ENCODE measurements at regions not wholly inside any gene's neighbourhood (a gene's known extent, or its start where the extent isn't known, plus 50 kb on each side); places are given as distances from the start of the nearest gene placed in this dataset.

- Histone ChIP-seq H3K4me3 (ENCODE audit: low read depth in 1 of 2, low read length in 2 of 2) (no peak overlapping the region), H3K27ac (ENCODE audit: low read depth, low read length) (peak overlapping the region; percentile 56), H3K9ac (ENCODE audit: low read length) (no peak overlapping the region)
Observed at GRCh38 chr2:66872986-66873754, 438.2 kb downstream of the MEIS1 start.

DNA sequence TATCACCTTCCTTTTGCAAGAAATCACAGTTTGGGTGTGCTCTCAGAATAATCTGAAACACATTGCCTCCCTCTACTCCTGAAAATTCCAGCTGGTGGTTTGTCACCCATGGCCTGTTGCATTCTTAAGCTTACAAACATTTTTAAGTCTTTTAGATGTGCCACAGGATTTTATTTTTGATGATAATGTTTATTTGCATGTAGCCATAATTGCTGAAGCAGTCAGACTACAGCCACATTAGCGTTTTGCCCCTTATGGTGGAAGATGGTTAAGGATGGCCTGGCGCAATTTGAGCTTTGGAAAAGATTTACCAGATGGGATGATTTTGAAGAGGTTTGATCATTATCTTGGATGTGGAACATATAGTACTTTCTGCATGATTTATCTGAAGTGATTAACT is 439.5 kb downstream of the MEIS1 start:
- Histone ChIP-seq H3K27me3 (ENCODE audit: control insufficient read depth in 1 of 2, insufficient read depth in 2 of 2, low read length in 2 of 2) (no peaks in the 10 kb centered on the region), H3K4me1 (ENCODE audit: insufficient read depth, low read length) (peaks cover 44% of the 10 kb centered on the region), H3K36me3 (ENCODE audit: insufficient read depth, low read length) (no peaks in the 10 kb centered on the region)

More at GRCh38 chr2:66872986-66873754, 438.2 kb downstream of the MEIS1 start:
- H3K9me3 ChIP-seq (ENCODE audit: low read length), result no peaks in the 10 kb centered on the region
- H3K36me3 ChIP-seq (ENCODE audit: insufficient read depth, low read length), result no peaks in the 10 kb centered on the region
- H3K27me3 ChIP-seq (ENCODE audit: control insufficient read depth in 1 of 2, insufficient read depth in 2 of 2, low read length in 2 of 2), result no peaks in the 10 kb centered on the region
- H3K4me1 ChIP-seq (ENCODE audit: insufficient read depth, low read length), result peaks cover 44% of the 10 kb centered on the region

GRCh38 chr2:66875941-66876462 is 441.1 kb downstream of the MEIS1 start:
- Histone ChIP-seq H3K4me3 (ENCODE audit: low read depth in 1 of 2, low read length in 2 of 2) (no peak overlapping the region), H3K36me3 (ENCODE audit: insufficient read depth, low read length) (no peaks in the 10 kb centered on the region), H3K27me3 (ENCODE audit: control insufficient read depth in 1 of 2, insufficient read depth in 2 of 2, low read length in 2 of 2) (no peaks in the 10 kb centered on the region), H3K9me3 (ENCODE audit: low read length) (no peaks in the 10 kb centered on the region), H3K4me1 (ENCODE audit: insufficient read depth, low read length) (peaks cover 38% of the 10 kb centered on the region), H3K27ac (ENCODE audit: low read depth, low read length) (no peak overlapping the region), H3K9ac (ENCODE audit: low read length) (no peak overlapping the region)

More for the DNA sequence above, 439.5 kb downstream of the MEIS1 start:
- H3K9me3 ChIP-seq (ENCODE audit: low read length), result no peaks in the 10 kb centered on the region
- H3K4me3 ChIP-seq (ENCODE audit: low read depth in 1 of 2, low read length in 2 of 2), result no peak overlapping the region
- H3K9ac ChIP-seq (ENCODE audit: low read length), result no peak overlapping the region
- peak overlapping the region; percentile 61 for H3K27ac ChIP-seq (ENCODE audit: low read depth, low read length)

DNA sequence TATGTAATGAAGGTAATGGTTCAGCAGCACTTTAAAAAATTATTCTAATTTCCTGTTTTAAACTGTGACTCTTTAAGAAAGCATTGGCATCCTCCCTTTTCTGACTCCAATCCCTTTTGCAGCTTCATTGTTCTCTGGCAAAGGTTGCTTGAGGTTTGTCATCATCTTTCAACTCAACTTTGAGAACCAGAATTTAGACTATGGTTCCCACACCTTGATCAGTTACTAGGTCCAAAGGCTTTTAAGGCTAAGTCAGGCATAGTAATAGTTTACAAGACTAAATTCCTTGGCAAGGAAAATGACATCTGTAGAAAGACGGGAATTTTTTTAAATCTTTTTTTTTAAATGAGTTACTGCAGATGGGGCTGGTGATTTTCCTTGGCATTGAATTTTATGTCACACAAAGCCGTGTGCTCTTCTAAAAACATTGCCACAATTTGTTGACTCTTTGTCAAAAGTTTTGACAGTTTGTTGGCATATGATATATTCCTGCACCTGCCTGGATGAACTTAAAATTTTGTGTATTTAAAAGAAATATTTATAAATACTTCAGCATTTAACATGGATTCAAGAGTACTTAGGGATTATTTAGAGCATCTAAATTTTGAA is 451.0 kb downstream of the MEIS1 start:
- peak overlapping the region; percentile 64 for H3K27ac ChIP-seq (ENCODE audit: low read depth, low read length)
- no peaks in the 10 kb centered on the region for H3K36me3 ChIP-seq (ENCODE audit: insufficient read depth, low read length)
- H3K4me1 ChIP-seq (ENCODE audit: insufficient read depth, low read length), result peaks cover 47% of the 10 kb centered on the region
- no peaks in the 10 kb centered on the region for H3K27me3 ChIP-seq (ENCODE audit: control insufficient read depth in 1 of 2, insufficient read depth in 2 of 2, low read length in 2 of 2)
- H3K9ac ChIP-seq (ENCODE audit: low read length), result no peak overlapping the region
- no peaks in the 10 kb centered on the region for H3K9me3 ChIP-seq (ENCODE audit: low read length)
- H3K4me3 ChIP-seq (ENCODE audit: low read depth in 1 of 2, low read length in 2 of 2), result no peak overlapping the region

- Histone ChIP-seq H3K9ac (ENCODE audit: low read length) (no peak overlapping the region), H3K27me3 (ENCODE audit: control insufficient read depth in 1 of 2, insufficient read depth in 2 of 2, low read length in 2 of 2) (no peaks in the 10 kb centered on the region), H3K36me3 (ENCODE audit: insufficient read depth, low read length) (no peaks in the 10 kb centered on the region), H3K27ac (ENCODE audit: low read depth, low read length) (peak overlapping the region; percentile 29), H3K9me3 (ENCODE audit: low read length) (no peaks in the 10 kb centered on the region), H3K4me3 (ENCODE audit: low read depth in 1 of 2, low read length in 2 of 2) (no peak overlapping the region), H3K4me1 (ENCODE audit: insufficient read depth, low read length) (peaks cover 47% of the 10 kb centered on the region)
Observed at GRCh38 chr2:66888246-66888645, 453.3 kb downstream of the MEIS1 start.

DNA sequence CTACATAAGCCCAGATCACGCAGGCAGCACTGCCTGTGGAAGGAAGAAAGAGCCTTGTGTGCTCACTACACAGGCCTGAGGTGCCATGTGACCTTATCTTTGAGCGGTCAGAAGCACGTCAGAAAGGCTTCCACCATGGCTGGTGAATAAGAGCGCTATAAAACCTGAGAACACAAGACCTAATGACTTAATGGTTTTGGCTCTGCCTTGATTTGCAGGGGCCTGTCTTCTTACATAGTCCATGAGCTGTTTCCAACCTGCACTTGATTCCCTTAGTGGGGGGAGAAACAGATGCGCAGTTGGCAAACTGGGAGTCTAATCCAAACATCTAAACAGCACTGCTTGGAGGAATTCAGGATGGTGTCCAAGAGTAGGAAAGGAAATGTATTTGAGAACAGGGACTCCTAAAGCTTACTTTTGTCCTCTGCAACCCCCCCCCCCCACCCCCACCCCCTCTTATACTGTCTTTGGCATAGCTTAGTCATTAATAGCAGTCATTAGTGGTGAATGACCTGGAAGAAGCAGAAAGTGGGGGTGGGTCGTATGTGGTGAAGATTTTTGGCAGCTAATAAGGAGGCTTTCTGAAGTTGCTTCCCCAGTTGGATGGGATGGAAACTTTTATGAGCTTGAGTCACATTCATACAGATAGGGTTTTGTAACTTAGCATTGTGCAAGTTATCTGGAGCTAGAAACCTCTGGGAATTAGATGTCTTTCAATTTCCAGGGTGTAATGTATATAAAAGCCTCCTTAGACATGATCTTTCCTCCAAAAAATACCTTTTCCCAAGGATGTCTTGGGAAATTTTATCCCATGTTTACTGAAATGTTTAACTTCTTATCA is 454.1 kb downstream of the MEIS1 start:
- Histone ChIP-seq H3K27me3 (ENCODE audit: control insufficient read depth in 1 of 2, insufficient read depth in 2 of 2, low read length in 2 of 2) (no peaks in the 10 kb centered on the region), H3K27ac (ENCODE audit: low read depth, low read length) (peak overlapping the region; percentile 89), H3K9me3 (ENCODE audit: low read length) (no peaks in the 10 kb centered on the region), H3K9ac (ENCODE audit: low read length) (no peak overlapping the region), H3K4me3 (ENCODE audit: low read depth in 1 of 2, low read length in 2 of 2) (no peak overlapping the region), H3K4me1 (ENCODE audit: insufficient read depth, low read length) (peaks cover 47% of the 10 kb centered on the region), H3K36me3 (ENCODE audit: insufficient read depth, low read length) (no peaks in the 10 kb centered on the region)

DNA sequence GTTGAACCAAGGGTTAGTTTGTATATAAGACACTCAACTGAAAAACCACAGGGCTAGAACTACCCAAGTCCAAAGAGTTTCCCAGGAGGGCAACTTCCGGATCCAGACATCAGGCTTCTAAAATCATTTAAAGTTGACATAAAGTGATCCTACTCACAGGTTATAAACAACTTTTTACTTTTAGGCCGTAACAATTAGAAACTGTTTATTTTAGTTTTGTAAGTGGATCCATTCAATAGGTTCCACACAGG is 454.6 kb downstream of the MEIS1 start:
- peak overlapping the region; percentile 89 for H3K27ac ChIP-seq (ENCODE audit: low read depth, low read length)

DNA sequence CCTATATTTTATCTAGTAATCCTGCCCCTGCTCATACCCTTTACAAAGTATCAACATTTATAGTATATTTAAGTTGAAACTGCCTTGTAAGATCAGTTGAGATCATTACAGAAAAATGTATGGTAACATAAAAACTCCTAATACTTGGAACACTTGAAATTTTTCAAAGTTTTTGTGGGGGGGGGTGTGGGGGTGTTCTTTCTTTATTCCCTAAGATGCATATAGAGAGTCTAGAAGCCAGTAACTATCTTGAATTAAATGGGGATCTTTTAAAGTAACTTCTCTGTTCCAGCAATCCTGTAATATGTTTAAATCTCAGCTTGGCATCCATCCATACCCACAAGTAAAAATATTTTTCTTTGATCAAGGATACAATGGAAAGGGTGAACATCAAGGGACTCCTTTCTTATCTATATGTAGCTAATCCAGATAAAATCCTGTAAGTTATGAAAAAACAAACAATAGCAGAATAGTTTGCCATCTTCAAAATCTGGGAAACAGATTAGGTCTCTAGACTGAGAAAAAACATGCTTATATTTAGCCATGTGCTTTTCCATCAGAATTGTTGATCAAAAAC is 455.3 kb downstream of the MEIS1 start:
- Histone ChIP-seq H3K4me1 (ENCODE audit: insufficient read depth, low read length) (peaks cover 45% of the 10 kb centered on the region), H3K9ac (ENCODE audit: low read length) (no peak overlapping the region), H3K27ac (ENCODE audit: low read depth, low read length) (peak overlapping the region; percentile 89), H3K27me3 (ENCODE audit: control insufficient read depth in 1 of 2, insufficient read depth in 2 of 2, low read length in 2 of 2) (no peaks in the 10 kb centered on the region), H3K36me3 (ENCODE audit: insufficient read depth, low read length) (no peaks in the 10 kb centered on the region), H3K9me3 (ENCODE audit: low read length) (no peaks in the 10 kb centered on the region), H3K4me3 (ENCODE audit: low read depth in 1 of 2, low read length in 2 of 2) (no peak overlapping the region)

More for the DNA sequence above, 454.6 kb downstream of the MEIS1 start:
- Histone ChIP-seq H3K4me1 (ENCODE audit: insufficient read depth, low read length) (peaks cover 47% of the 10 kb centered on the region), H3K9me3 (ENCODE audit: low read length) (no peaks in the 10 kb centered on the region), H3K9ac (ENCODE audit: low read length) (no peak overlapping the region), H3K27me3 (ENCODE audit: control insufficient read depth in 1 of 2, insufficient read depth in 2 of 2, low read length in 2 of 2) (no peaks in the 10 kb centered on the region), H3K36me3 (ENCODE audit: insufficient read depth, low read length) (no peaks in the 10 kb centered on the region), H3K4me3 (ENCODE audit: low read depth in 1 of 2, low read length in 2 of 2) (no peak overlapping the region)

DNA sequence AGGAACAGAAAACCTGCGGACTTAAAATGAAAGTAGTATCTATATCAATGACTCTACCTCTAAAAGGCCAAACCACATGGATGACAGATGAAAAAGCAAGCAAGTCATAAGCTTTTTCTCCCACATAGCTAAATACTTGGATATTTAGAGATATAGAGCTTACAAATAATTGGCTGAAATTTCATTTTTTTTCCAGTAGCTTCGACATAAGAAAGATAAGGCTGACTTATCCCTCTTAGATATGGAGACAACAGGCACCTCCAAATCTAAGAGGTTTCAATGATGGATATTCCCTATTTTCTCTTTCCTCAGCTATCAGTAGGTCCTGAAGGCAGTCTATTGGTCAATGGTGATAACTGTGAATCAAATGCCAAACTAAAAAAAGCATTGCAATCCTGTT is 460.3 kb downstream of the MEIS1 start:
- Histone ChIP-seq H3K9ac (ENCODE audit: low read length) (no peak overlapping the region), H3K36me3 (ENCODE audit: insufficient read depth, low read length) (no peaks in the 10 kb centered on the region), H3K4me1 (ENCODE audit: insufficient read depth, low read length) (peaks cover 30% of the 10 kb centered on the region), H3K27ac (ENCODE audit: low read depth, low read length) (no peak overlapping the region), H3K27me3 (ENCODE audit: control insufficient read depth in 1 of 2, insufficient read depth in 2 of 2, low read length in 2 of 2) (no peaks in the 10 kb centered on the region), H3K9me3 (ENCODE audit: low read length) (no peaks in the 10 kb centered on the region), H3K4me3 (ENCODE audit: low read depth in 1 of 2, low read length in 2 of 2) (no peak overlapping the region)

DNA sequence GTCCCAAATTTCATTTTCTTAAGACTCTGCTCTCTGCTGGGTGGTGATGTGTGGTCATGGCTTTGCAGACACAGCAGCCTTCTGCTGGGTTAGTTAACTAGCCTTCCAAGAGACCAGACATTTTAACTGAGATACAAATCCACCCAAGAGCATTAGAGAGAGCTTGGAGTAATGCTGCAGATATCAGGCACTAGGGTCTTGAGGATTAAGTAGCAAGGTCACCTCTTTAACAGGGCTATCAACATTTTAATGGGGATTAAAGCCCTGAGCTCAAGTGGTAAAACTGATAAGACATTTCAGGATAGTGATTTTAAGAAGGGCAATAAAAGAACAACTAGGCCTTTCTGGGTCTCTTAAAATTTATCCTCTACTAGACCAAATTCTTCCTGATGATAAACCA is 461.2 kb downstream of the MEIS1 start:
- Histone ChIP-seq H3K27ac (ENCODE audit: low read depth, low read length) (peak overlapping the region; percentile 40), H3K27me3 (ENCODE audit: control insufficient read depth in 1 of 2, insufficient read depth in 2 of 2, low read length in 2 of 2) (no peaks in the 10 kb centered on the region), H3K4me3 (ENCODE audit: low read depth in 1 of 2, low read length in 2 of 2) (no peak overlapping the region), H3K9me3 (ENCODE audit: low read length) (no peaks in the 10 kb centered on the region), H3K9ac (ENCODE audit: low read length) (no peak overlapping the region), H3K36me3 (ENCODE audit: insufficient read depth, low read length) (no peaks in the 10 kb centered on the region), H3K4me1 (ENCODE audit: insufficient read depth, low read length) (peaks cover 26% of the 10 kb centered on the region)

DNA sequence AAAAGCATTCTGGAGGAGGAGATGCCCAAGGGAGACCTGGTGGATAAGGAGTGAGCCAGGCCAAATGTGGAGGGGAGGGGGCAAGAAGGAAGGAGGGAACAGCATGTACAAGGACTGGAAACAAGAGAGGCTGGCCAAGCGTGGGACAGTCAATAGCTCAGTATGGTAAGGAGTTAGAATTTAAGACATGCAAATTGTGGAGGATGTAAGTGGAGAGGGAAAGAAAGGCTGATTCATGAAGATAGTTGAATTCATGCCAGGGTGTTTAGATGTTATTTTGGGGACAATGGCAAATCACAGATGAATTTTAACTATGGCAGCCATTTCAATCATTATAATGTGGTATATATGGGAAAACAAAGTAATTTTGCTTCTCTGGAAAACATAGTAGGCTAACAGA is 462.3 kb downstream of the MEIS1 start:
- Histone ChIP-seq H3K36me3 (ENCODE audit: insufficient read depth, low read length) (no peaks in the 10 kb centered on the region), H3K27ac (ENCODE audit: low read depth, low read length) (peak overlapping the region; percentile 40), H3K9me3 (ENCODE audit: low read length) (no peaks in the 10 kb centered on the region), H3K4me1 (ENCODE audit: insufficient read depth, low read length) (peaks cover 26% of the 10 kb centered on the region), H3K4me3 (ENCODE audit: low read depth in 1 of 2, low read length in 2 of 2) (no peak overlapping the region), H3K9ac (ENCODE audit: low read length) (no peak overlapping the region), H3K27me3 (ENCODE audit: control insufficient read depth in 1 of 2, insufficient read depth in 2 of 2, low read length in 2 of 2) (no peaks in the 10 kb centered on the region)
